GM12874 (cell line): ENCODE measurements at regions not wholly inside any gene's neighbourhood (a gene's known extent, or its start where the extent isn't known, plus 50 kb on each side); places are given as distances from the start of the nearest gene placed in this dataset.

ENCODE experiments used
- CTCF ChIP-seq: IDR thresholded peaks from 2 replicates; pipeline ENCODE4 v1.5.1; 2011; ENCODE audit warnings: low read depth, mild to moderate bottlenecking, control low read depth, low read length, moderate library complexity; ENCODE audit not compliant: insufficient read depth

- TF ChIP-seq CTCF = no peak
Measured at GRCh38 chr6:90795078-90795477, 208.2 kb upstream of the MAP3K7 start.

DNA sequence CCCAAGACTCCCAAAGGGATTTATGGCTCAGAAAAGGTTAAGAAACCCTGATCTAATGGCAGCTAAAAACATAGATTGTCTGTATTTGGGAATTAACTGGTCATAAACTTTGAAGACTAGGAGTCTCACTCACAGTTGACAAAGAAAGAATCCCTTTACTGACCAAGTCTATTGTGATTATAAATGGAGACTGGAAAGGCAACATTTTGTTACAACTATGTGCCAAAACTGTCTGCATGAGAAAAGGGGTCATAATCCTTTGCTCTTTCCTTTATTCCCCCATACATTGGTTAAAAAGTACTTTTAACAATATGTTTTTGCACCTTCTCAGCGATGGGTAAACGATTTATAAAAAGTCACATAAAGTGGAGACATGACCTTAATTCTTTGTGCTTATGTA is 206.9 kb upstream of the MAP3K7 start:
- TF ChIP-seq CTCF = no peak

GRCh38 chr6:90790696-90791095 is 203.8 kb upstream of the MAP3K7 start:
- no peak for TF ChIP-seq CTCF

DNA sequence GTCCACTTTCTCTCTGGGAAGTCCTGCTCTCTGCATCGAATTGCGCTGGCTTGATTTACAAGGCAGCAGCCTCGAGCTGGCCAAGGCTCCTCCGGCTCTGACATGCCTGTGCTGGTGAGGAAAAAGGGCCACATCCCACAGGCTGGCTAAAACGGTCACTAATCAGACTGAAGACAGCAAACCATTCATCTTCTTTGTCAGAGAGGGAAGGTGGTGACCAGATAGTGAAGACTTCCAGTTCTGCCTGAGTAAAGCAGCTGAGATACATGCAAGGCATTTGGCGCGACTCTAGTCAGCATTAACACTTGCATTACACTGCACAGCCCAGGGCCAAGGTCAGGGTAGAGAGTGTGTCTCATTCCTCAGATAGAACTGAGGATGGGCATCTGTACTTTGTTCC is 203.2 kb upstream of the MAP3K7 start:
- no peak for TF ChIP-seq CTCF

DNA sequence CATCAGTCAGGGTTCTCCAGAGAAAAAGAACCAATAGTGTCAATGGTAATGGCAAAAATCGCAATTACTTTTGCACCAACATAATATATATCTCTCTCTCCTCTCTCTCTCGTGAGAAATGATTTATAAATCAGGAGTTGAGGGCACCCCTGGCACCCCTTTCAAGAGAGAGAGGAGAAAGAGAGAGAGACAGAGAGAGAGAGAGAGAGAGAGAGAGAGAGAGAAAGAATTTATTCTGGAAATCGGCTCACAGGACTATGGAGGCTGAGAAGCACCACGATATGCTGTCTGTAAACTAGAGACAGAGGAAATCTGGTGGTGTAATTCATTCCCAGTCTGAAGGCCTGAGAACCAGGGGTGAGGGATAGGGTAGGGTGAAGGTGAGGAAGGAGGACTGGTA is 201.9 kb upstream of the MAP3K7 start:
- TF ChIP-seq CTCF = no peak

DNA sequence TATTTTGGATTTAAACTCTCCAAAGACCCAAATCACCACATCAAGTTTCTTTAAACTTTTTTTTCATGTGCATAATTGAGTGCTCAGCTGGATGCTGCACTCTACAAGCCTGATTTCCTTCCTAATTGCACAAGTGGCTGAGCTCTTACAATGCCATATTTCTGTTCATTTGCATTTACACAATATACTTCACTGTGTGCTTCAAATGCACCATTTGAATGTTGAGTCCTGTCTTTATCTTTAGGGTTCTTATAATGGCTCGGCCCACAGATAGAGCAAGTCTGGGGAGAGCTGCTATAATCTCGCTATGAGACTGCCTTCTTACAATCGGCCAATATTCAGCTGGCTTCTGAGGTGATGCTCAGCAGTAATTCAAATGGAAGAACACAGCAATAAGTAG is 200.6 kb upstream of the MAP3K7 start:
- no peak for TF ChIP-seq CTCF

DNA sequence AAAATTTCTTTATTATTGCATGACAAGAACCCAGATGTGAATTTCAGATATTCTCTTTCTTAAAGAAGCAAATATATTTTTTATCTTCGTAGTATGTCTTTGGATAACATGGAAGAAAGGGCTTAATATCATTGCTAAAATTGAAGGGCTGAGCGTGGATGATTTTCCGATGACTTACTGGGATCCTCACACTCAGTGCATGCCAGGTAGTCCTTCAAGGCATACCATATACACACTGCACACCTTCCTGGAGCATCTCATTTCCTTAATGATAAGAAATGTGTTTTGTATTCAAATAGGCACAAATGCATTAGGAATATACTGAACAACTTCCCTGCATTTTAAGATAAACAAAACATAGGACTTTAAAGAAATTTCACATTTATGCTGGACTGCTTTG is 193.9 kb upstream of the MAP3K7 start:
- TF ChIP-seq CTCF = no peak

- no peak for TF ChIP-seq CTCF
Measured at GRCh38 chr6:90780141-90780540, 193.3 kb upstream of the MAP3K7 start.
